GM12878 (cell line): ENCODE measurements at regions not wholly inside any gene's neighbourhood (a gene's known extent, or its start where the extent isn't known, plus 50 kb on each side); places are given as distances from the start of the nearest gene placed in this dataset.

Experiments
- ATAC-seq: fragments of 200-7000 bp; cut with Tn5 transposase; 3 replicates; pipeline ENCODE4 v1.9.1; 2020; ENCODE audit warnings: mild to moderate bottlenecking, moderate library complexity
- BruUV-seq: library from RNA; stranded (reverse); fragments of 400-500 nt; replicated peaks from 2 replicates; lab custom pipeline; 2021; lab: Mats Ljungman, UMichigan
- CTCF ChIA-PET: fragments of 300-600 bp; sonication (Branson Sonifier 250); formaldehyde crosslinking; extraction: SDS; loops from one replicate; lab custom pipeline; 2021; ENCODE audit warnings: inconsistent platforms; lab: Yijun Ruan, JAX
- POLR2A ChIA-PET: fragments of 350-600 bp; formaldehyde crosslinking; extraction: SDS; loops from one replicate; lab custom pipeline; 2021; ENCODE audit warnings: inconsistent platforms; lab: Charles Lee
- RAD21 ChIA-PET: fragments of 300-600 bp; sonication (Branson Sonifier 250); formaldehyde crosslinking; loops from one replicate; lab custom pipeline; 2023; ENCODE audit warnings: antibody characterized with exemption; ENCODE audit not compliant: unreplicated experiment; lab: Charles Lee
- SMC1A ChIA-PET: fragments of 300-600 bp; sonication (Branson Sonifier 250); formaldehyde crosslinking; loops from one replicate; lab custom pipeline; 2023; ENCODE audit not compliant: unreplicated experiment, uncharacterized antibody; lab: Charles Lee
- DNase-seq: peaks from one replicate; pipeline ENCODE4 v3.0.0-alpha.2; 2011; ENCODE audit warnings: low read depth, low spot score
- FAIRE-seq: peaks from 3 replicates; lab custom pipeline; 2011; peaks lifted over from hg19 to GRCh38; lab: Jason Lieb, UNC
- H2AFZ ChIP-seq: 2 replicates; pipeline ENCODE4 v1.6.0; 2011; ENCODE audit warnings: low read depth, low read length, control low read depth; ENCODE audit not compliant: control insufficient read depth
- H3K27ac ChIP-seq: 2 replicates; pipeline ENCODE4 v1.5.1; 2011; ENCODE audit warnings: control low read depth; ENCODE audit not compliant: control insufficient read depth, insufficient read depth
- H3K27me3 ChIP-seq, 2 experiments: replicated peaks in 1 of 2; 2 replicates each; pipeline versions ENCODE4 v1.6.0 to v1.6.1; 2011; ENCODE audit warnings: low read length in 1 of 2; ENCODE audit not compliant: control insufficient read depth in 2 of 2, insufficient read depth in 2 of 2
- H3K36me3 ChIP-seq, 2 experiments: 2 replicates each; pipeline ENCODE4 v1.5.1; 2011; ENCODE audit warnings: low read length in 1 of 2; ENCODE audit not compliant: control insufficient read depth in 2 of 2, insufficient read depth in 2 of 2
- H3K4me1 ChIP-seq: 2 replicates; pipeline ENCODE4 v1.6.1; 2011; ENCODE audit warnings: mild to moderate bottlenecking, low read length, moderate library complexity, mixed read lengths; ENCODE audit not compliant: control insufficient read depth, insufficient read depth
- H3K4me2 ChIP-seq: 2 replicates; pipeline ENCODE4 v1.6.0; 2011; ENCODE audit warnings: control low read depth; ENCODE audit not compliant: control insufficient read depth, insufficient read depth
- H3K4me3 ChIP-seq: fragments of 200-600 bp; sonication (generic); 2 replicates; pipeline ENCODE4 v1.5.1; 2016
- H3K79me2 ChIP-seq: 2 replicates; pipeline ENCODE4 v1.6.0; 2011; ENCODE audit warnings: low read length; ENCODE audit not compliant: control insufficient read depth, insufficient read depth
- H3K9ac ChIP-seq: 2 replicates; pipeline ENCODE4 v1.8.0; 2011; ENCODE audit warnings: low read length, control low read depth, mixed read lengths; ENCODE audit not compliant: control insufficient read depth, insufficient read depth
- H3K9me3 ChIP-seq: replicated peaks from 3 replicates; pipeline ENCODE4 v1.5.1; 2011; ENCODE audit warnings: mild to moderate bottlenecking, low read length; ENCODE audit not compliant: control insufficient read depth, insufficient read depth
- H4K20me1 ChIP-seq: 2 replicates; pipeline ENCODE4 v1.6.0; 2011; ENCODE audit not compliant: control insufficient read depth, insufficient read depth
- ATF3 ChIP-seq: IDR thresholded peaks from 2 replicates; pipeline ENCODE4 v1.6.1; 2011; ENCODE audit warnings: low read depth, mild to moderate bottlenecking, low read length, moderate library complexity, borderline replicate concordance; ENCODE audit errors: extremely low read depth
- BMI1 ChIP-seq: fragments of 450-650 bp; IDR thresholded peaks from 2 replicates; pipeline ENCODE4 v1.6.1; 2016; ENCODE audit warnings: mild to moderate bottlenecking, moderate library complexity, borderline replicate concordance
- BRCA1 ChIP-seq: IDR thresholded peaks from 2 replicates; pipeline ENCODE4 v1.6.1; 2011; ENCODE audit warnings: low read depth, low read length, improper control_type of control experiment
- CBFB ChIP-seq: IDR thresholded peaks from 2 replicates; pipeline ENCODE4 v1.6.1; 2016; ENCODE audit warnings: antibody characterized with exemption, low read depth
- CEBPB ChIP-seq, 2 experiments: fragments of 150-350 bp in 1 of 2; IDR thresholded peaks; 2 replicates each; pipeline ENCODE4 v1.6.1; 2012 to 2014; ENCODE audit warnings: low read depth in 2 of 2, low read length in 2 of 2, borderline replicate concordance in 1 of 2, inconsistent platforms in 1 of 2
- CHD1 ChIP-seq: IDR thresholded peaks from 2 replicates; pipeline ENCODE4 v1.6.1; 2012; ENCODE audit warnings: low read depth, low read length, improper control_type of control experiment
- E4F1 ChIP-seq: fragments of 450-650 bp; IDR thresholded peaks from 2 replicates; pipeline ENCODE4 v1.6.1; 2018; ENCODE audit warnings: borderline replicate concordance, mild to moderate bottlenecking; ENCODE audit not compliant: partially characterized antibody
- ESRRA ChIP-seq: IDR thresholded peaks from 2 replicates; pipeline ENCODE4 v1.6.1; 2012; ENCODE audit warnings: mild to moderate bottlenecking, low read length, improper control_type of control experiment
- IKZF2 ChIP-seq, 2 experiments: fragments of 450-650 bp; IDR thresholded peaks; 2 replicates each; pipeline ENCODE4 v1.6.1; 2017; ENCODE audit warnings: mild to moderate bottlenecking in 2 of 2, moderate library complexity in 2 of 2
- MTA3 ChIP-seq: IDR thresholded peaks from 2 replicates; pipeline ENCODE4 v1.6.1; 2012; ENCODE audit warnings: low read length, inconsistent platforms, borderline replicate concordance
- MYC ChIP-seq: IDR thresholded peaks from 2 replicates; pipeline ENCODE4 v1.6.1; 2011; ENCODE audit warnings: mild to moderate bottlenecking, low read length, moderate library complexity, inconsistent platforms; ENCODE audit not compliant: insufficient read depth, insufficient replicate concordance, insufficient read length, severe bottlenecking
- NBN ChIP-seq: fragments of 450-650 bp; IDR thresholded peaks from 2 replicates; pipeline ENCODE4 v1.6.1; 2016
- PKNOX1 ChIP-seq: fragments of 450-650 bp; IDR thresholded peaks from 2 replicates; pipeline ENCODE4 v1.6.1; 2016; ENCODE audit warnings: mild to moderate bottlenecking
- POLR2AphosphoS5 ChIP-seq: IDR thresholded peaks from 2 replicates; pipeline ENCODE4 v1.6.1; 2011; ENCODE audit warnings: mild to moderate bottlenecking, low read length, inconsistent platforms
- RB1 ChIP-seq: fragments of 450-650 bp; formaldehyde crosslinking; IDR thresholded peaks from 2 replicates; pipeline ENCODE4 v1.6.1; 2017; ENCODE audit warnings: mild to moderate bottlenecking, borderline replicate concordance
- RUNX3 ChIP-seq: IDR thresholded peaks from 2 replicates; pipeline ENCODE4 v1.6.1; 2012; ENCODE audit warnings: low read length, inconsistent platforms
- SRF ChIP-seq, 2 experiments: IDR thresholded peaks; 2 replicates each; pipeline ENCODE4 v1.6.1; 2011; ENCODE audit warnings: low read depth in 2 of 2, low read length in 2 of 2, mild to moderate bottlenecking in 1 of 2, moderate library complexity in 1 of 2
- TAF1 ChIP-seq: IDR thresholded peaks from 2 replicates; pipeline ENCODE4 v1.6.1; 2011; ENCODE audit warnings: mild to moderate bottlenecking, low read depth, low read length, borderline replicate concordance
- TCF3 ChIP-seq: IDR thresholded peaks from 2 replicates; pipeline ENCODE4 v1.6.1; 2012; ENCODE audit warnings: low read depth, mild to moderate bottlenecking, low read length, borderline replicate concordance; ENCODE audit not compliant: insufficient read depth
- ZNF217 ChIP-seq: fragments of 450-650 bp; IDR thresholded peaks from 2 replicates; pipeline ENCODE4 v1.6.1; 2017; ENCODE audit warnings: antibody characterized with exemption, mild to moderate bottlenecking
- WGBS: methylation state at CpG from one replicate; pipeline ENCODE4 v1.1.6; 2016; ENCODE audit warnings: low lambda C conversion rate; ENCODE audit not compliant: insufficient replicate concordance, insufficient coverage; ENCODE audit errors: missing lambda C conversion rate; 5-methylcytosine and 5-hydroxymethylcytosine counted together
- in situ Hi-C: fragments of 300-500 bp; cut with MboI; formaldehyde crosslinking; loops from 9 replicates; pipeline ENCODE4 v1.14.3; 2018; ENCODE audit warnings: mixed read lengths
- intact Hi-C: fragments of 100-400 bp; cut with micrococcal nuclease; formaldehyde crosslinking; loops from one replicate; pipeline ENCODE4 v1.14.2; 2022; ENCODE audit not compliant: unreplicated experiment

- ChIA-PET CTCF (no interaction called here), RAD21 (no interaction called here), SMC1A (interaction anchor here (0.6 kb wide), 1 partner anchor 229 kb away, joined by 3 read pairs; no protein-coding TSS in a partner anchor), POLR2A (no interaction called here)
- BruUV-seq = no TSS peak
- H3K27me3 ChIP-seq = no peaks in the 10 kb centered on the region; a peak in 1 of 4 replicates
- H3K27ac ChIP-seq = no peak overlapping the region
- in situ Hi-C loops (no loop called here), intact Hi-C loops (no loop called here)
- H3K9ac ChIP-seq = no peak overlapping the region
- no peak overlapping the region for H3K4me2 ChIP-seq
- H3K79me2 ChIP-seq = no peaks in the 10 kb centered on the region
- WGBS = 5% methylated on average over 1 of the region's 2 CpGs
- no peak for FAIRE-seq
- no peaks in the 10 kb centered on the region for H3K4me1 ChIP-seq
- no peaks in the 10 kb centered on the region for H4K20me1 ChIP-seq
- no peaks in the 10 kb centered on the region for H3K9me3 ChIP-seq
- DNase-seq = no peak
- no peak for ATAC-seq
- no peaks in the 10 kb centered on the region for H3K36me3 ChIP-seq
- TF ChIP-seq MTA3 (no peak), ESRRA (no peak), ZNF217 (no peak), MYC (no peak), PKNOX1 (no peak), CEBPB (IDR thresholded peaks at IDR 0.05; ENCODE audit: borderline replicate concordance in 1 of 2, low read depth in 2 of 2, low read length in 2 of 2) (no peak), E4F1 (no peak), BMI1 (no peak), CBFB (no peak), RB1 (no peak), CHD1 (no peak), POLR2AphosphoS5 (no peak), RUNX3 (no peak), ATF3 (no peak), BRCA1 (no peak), TCF3 (no peak), IKZF2 (IDR thresholded peaks at IDR 0.05) (no peak), NBN (no peak), TAF1 (no peak), SRF (IDR thresholded peaks at IDR 0.05; ENCODE audit: low read depth in 2 of 2, low read length in 2 of 2) (no peak)
- no peak overlapping the region for H2AFZ ChIP-seq
- H3K4me3 ChIP-seq = no peak overlapping the region
These were observed 139.4 kb upstream of the FRMD6 start for GRCh38 chr14:51512316-51512715.
